Ovary (tissue), 3 donors: ENCODE measurements at regions not wholly inside any gene's neighbourhood (a gene's known extent, or its start where the extent isn't known, plus 50 kb on each side); places are given as distances from the start of the nearest gene placed in this dataset.

Experiments
- CTCF ChIP-seq, 3 donors: fragments of 450-650 bp in 2 of 3; fragments of 200-600 bp in 1 of 3; IDR thresholded peaks; one replicate each; pipeline versions ENCODE4 v1.5.1 to v1.8.0; 2016 to 2022; ENCODE audit warnings: antibody characterized with exemption in 3 of 3, mild to moderate bottlenecking in 1 of 3
- EP300 ChIP-seq: sonication (generic); formaldehyde crosslinking; IDR thresholded peaks from one replicate; pipeline ENCODE4 v1.6.1; 2017; ENCODE audit warnings: antibody characterized with exemption
- donor health status: DM: no; HTN: no; CAD: no.

GRCh38 chr9:18382243-18382642 is 91.7 kb upstream of the ADAMTSL1 start:
- TF ChIP-seq CTCF (IDR thresholded peaks at IDR 0.05) (no peak), EP300 (no peak)
